GM19452 (cell line): ENCODE measurements at regions not wholly inside any gene's neighbourhood (a gene's known extent, or its start where the extent isn't known, plus 50 kb on each side); places are given as distances from the start of the nearest gene placed in this dataset.

ENCODE experiments used
- ATAC-seq: cut with Tn5 transposase; IDR thresholded peaks from one replicate; pipeline ENCODE4 v1.9.1; 2021; ENCODE audit not compliant: unreplicated experiment

DNA sequence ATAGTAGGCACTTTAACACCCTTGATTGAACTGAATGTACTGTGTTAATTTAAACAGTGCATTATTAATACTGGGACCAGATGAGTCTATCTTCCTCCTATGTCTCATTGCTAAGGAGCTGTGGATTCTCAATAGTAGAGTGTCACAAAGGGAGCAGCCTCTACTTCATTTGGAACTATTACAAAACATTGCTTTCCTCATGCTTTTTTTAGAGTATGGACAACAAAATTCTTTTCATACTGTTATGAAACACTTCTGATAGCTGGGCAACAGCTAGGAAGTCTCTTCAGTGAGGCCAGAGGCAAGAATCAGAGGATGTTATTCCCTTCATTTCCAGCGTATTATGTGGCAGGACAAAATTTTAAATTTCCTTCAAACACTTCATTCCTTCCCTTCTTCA, 160.8 kb downstream of the FBXO8 start:
- ATAC-seq = no peak

DNA sequence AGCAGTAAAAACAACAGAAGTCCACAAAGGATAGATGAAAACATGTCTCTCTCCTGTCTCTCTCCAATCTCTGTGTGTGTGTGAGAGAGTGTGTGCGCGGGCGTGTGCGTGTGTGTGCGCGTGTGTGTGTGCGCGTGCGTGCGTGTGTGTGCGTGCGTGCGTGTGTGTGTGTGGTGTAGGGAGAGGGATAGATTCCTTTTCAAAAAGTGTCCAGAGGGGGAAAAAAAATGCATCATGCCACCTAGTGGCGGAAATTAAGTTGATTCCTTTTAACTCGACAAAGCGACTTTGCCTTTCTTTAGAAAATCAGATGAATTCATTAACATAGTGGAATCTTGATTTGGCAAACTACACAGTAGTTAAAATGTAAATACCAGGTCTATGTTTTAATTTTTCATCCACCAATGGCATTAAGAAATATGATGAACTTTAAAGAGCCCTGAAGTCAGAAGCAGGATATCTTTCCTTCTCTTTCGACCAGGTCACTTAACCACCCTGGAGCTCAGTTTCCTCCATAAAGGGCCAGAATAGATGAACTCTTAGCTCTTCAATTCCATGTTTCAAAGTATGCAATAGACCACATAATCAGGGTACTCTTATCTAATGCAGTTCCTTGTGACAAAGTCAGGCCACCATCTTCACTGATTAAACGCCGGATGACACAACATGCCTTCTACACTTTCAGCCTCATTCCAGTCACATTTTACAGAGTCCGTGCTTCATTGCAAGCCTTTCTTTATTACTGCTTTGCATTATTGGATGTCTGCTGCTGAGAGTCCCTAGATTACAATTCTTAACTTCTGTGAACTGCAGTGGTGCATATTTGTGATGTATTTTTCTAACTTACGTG, 162.8 kb downstream of the FBXO8 start:
- ATAC-seq = no peak

DNA sequence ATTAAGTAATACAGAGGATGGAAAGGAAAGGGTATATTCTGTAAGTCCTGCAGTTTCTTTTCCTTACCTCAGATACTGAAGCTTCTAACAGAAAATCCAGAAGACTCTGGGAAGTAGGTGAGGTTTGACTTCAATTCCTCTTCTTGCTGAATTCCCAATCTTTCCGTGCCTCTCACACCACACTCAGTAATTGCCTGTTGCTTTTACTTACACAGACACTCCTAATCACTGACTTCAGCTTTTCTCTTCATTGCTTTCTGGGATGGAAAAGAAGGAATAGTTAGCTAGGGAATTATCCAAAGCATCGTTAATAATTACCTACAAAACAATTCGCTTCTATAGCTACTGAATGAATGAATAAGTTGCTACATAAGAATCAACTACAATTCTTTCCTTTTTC, 163.6 kb downstream of the FBXO8 start:
- ATAC-seq = no peak

DNA sequence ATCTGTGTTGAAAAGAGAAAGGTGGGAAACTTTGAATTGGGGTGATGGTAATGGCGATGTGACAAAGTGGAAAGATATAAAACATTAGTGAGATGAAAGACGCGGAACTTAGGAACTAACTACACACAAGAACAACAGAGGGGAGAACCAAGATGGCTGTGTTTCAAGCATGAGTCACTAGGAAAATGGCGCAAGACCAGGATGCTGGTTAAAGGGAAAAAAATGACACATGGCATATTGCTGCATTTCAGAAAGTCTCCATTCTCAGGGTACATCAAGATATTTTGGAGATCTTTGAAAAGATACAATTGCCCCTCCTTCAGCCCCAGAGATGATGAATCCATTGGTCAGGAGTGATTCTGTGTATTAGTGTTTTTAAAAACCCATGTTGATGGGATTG, 164.4 kb downstream of the FBXO8 start:
- no peak for ATAC-seq

DNA sequence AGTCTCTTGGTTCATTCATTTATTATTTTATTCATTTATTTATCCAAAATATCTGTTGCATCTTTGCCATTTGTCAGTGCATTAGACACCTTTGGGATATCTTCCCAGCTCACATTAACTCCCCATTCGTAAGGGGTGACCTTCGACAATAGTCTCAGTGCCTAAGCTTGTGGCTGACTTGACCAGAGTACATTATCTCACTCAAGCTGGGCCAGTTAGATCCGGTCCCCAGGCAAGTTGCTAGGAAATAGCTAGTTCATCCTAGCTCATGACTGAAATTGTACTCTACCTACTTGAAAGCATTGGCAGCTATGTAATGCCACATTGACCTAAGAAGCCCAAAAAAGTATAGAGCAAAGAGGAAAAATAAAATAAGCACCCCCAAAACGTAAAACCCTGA, 165.3 kb downstream of the FBXO8 start:
- no peak for ATAC-seq

DNA sequence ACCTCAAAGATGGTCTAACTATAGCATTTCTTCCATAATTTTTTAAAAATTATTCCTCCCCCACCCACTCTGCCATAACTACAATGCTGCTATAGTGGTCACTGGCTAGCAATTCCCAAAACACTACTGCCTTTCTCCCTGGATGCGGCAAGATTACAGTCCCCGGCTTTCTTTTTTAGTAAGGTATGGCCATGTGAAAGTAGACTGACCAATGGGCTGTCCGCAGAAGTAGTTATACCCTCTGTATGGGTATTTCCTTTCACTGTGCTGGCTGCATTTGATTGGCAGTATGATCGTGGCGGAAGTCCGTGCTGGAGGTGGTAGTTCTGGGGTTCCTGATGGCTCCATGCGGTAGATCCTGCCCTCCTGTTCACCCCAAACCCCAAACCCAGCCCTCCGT, 166.0 kb downstream of the FBXO8 start:
- no peak for ATAC-seq

DNA sequence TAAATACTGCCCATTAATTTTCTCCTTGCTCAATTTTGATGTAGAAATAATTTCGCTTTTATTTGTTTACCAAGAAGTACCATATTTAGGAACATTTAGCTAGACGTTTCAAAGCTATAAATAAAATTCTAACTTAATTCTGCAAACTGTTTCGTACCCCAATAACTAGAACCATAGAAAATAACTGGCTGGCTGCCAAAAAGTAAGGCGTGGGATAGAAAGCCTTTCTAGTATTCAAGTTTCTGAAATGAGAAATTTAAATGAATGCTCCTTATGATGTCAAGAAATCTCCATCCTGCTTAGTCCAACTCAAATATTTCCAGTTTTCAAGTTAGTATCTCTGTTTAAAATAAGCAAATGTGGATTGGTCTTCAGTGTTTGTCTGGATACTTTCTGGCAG, 167.4 kb downstream of the FBXO8 start:
- ATAC-seq = no peak

DNA sequence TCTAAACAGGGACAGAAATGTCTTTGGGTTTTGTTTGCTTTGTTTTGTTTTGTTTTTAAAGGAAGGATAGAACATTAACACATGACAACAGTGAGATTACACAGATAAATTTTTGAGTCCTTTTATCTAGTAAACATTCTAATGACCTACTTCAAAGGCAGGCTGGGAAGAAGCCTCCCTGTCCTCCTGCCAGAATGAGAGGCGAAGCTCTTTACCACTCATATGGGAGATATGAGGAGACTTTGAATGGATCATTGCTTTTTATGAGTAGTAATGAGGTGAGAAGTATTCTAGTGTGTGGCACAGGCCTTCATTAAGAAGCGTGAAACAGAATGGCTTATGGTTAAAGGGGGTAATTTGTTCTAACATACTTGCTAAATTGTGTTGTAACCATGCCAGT, 172.0 kb downstream of the FBXO8 start:
- ATAC-seq = no peak

DNA sequence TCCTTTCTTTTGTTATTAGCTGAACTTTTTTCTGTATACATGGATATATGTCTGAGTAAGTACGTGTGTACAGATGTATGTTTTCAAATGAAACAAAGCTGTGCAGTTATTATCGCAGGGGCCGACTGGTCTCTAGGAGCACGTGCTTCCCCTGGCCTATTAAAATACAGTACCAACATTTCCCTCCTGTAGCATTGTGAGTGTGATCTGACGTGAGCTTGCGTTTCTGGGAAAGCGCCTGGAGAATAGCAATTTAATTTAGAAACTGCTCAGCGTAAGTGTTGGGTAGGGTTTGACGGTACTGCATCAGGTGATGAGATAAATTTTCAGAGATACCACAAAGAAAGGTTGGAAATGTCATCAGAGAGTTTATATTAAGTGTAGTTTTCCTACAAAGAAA, 173.3 kb downstream of the FBXO8 start:
- no peak for ATAC-seq

DNA sequence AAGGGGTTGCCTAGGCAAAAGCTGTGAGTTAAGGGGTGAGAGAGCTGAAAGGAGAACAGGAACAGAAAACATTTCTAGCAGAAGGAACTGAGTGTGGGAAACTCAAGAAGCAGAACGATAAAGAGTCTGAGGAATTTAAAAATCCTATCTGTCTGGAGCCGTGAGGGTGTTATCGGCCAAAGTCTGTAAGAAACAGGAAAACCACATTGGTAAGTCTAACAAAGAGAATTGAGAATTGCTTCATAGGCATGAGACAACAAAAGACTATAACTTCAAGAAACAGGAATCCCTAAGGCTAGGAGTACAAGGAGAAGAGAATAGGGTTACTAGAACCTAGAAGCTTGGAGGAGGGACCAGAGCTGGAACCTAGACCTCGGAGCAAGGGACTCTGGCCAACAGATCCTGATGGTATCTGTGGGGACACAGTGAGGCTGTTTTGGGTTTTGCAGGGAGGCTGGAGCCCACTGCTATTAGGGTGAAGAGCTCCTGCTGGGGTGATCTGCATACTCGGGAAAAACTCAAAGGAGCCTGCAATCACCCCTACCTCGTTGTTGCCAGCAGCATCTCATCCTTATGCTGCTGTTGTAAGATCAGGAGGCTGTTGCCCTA, 175.6 kb downstream of the FBXO8 start:
- ATAC-seq = no peak

DNA sequence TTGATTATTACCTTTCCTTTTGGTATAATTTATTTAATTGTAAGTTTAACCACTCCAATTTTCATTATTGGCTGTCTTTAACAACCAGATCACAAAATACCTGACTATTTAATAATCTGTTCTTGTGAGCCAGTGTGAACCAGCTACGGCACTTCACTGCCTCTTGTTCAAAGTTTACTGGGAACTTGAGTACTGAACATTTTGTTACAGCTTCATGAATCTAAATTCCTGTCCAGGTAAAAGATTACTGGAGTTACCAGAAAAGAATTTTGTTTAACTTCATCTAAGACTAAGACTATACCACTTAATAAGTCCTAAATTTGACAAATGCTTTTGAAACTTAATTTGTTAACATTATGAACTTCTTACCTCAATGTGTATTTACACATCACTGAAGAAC, 178.3 kb downstream of the FBXO8 start:
- no peak for ATAC-seq

DNA sequence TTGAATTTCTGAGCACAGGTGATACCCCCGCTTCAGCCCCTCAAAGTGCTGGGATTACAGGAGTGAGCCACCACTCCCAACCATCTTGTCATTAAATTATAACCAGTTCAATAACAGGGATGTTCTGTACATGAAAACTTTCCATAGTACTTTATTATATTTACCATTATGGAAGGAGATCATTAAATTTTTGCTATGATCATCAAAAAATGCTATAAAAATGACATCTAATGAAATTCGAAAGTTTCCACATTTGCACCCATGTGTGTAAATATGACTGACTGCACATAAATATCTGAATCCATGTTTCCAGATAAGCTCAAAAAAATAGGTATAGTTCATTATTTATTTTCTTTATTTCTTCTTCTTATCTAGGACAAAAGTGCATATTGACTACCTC, 182.6 kb downstream of the FBXO8 start:
- no peak for ATAC-seq

DNA sequence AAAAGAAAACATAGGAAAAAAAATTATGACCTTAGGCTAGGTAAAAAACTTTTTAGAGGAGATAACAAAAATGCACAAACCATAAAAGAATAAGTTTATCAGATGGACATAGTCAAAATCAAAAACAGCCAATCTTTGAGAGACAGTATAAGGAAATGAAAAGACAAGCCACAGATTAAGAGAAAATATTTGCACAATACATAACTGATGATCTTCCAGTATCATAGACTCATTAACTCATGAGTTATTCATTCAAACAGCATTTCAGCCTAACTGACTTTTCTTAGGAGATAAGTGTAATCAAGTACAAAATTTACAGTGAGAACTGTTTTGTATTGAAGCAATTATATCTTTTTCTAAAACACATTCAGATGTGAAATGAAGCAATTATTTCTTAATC, 183.8 kb downstream of the FBXO8 start:
- ATAC-seq = no peak

DNA sequence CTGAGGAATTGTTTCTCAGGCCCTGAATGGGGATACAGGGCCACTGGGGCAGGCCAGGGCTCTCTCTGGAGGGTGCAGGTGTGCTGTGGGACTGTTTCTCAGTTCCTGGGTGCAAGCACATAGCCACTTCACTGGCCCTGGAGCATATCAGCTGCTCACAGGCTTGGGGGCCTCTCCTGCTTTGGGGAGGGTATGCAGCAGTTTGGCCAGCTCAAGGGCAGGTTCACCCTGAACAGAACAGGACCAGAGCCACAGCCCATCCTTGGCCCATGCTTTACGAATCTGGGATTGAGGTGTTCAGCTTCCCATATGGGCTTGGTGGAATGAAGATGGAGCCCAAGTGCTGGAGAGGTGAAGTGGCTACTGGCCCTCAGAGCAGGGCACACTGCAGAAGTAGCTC, 186.5 kb downstream of the FBXO8 start:
- no peak for ATAC-seq

DNA sequence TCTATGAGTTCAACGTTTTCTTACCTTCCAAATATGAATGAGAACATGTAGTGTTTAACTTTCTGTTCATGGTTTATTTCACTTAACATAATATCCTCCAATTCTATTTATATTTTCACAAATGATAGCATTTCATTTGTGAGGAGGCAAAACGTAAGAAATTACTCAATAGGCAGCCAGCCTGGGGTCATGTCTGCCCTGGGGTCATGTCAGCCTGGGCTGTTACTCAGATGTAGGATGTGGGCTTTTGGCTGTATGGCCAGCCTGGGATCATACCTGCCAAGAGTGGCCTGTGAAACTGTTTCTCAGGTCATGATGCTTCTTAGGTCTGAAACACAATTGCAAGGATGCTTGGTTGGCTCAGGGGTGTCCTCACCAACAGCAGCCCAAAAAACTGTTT, 187.0 kb downstream of the FBXO8 start:
- ATAC-seq = no peak

DNA sequence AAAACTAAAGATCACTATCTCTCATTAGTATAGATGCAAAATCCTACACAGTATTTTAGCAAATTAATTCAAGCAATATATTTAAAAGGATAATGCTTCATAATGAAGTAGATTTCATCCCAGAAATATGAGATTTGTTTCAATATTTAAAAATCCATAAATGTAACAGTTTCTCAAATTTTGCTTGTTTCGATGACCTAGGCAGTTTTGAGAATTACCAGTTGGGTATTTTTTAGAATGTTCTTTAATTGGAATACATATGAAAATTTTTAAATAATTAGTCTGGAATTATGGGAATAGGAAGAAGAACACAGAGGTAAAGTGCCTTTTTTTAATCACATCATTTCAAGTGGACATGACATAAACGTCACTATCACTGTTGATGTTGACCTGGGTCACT, 192.3 kb downstream of the FBXO8 start:
- no peak for ATAC-seq

DNA sequence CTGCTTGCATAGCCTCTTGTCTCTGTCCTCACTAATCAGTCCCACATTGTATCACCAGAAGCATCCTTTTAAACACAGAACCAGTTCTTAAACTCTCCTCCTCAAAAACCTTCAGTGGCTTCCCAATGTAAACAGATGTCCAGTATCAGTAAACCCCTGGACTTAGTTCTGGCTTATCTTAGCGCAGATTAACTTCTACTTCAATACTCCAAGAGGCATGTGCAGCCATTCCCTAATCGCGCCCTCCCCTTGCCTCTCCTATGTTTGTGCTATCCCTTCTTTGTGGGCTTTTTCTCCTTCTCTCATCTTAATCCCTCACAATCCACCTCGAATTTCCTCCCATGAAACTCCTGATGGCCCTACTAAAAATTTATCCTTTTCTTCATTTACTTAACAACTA, 193.8 kb downstream of the FBXO8 start:
- no peak for ATAC-seq

DNA sequence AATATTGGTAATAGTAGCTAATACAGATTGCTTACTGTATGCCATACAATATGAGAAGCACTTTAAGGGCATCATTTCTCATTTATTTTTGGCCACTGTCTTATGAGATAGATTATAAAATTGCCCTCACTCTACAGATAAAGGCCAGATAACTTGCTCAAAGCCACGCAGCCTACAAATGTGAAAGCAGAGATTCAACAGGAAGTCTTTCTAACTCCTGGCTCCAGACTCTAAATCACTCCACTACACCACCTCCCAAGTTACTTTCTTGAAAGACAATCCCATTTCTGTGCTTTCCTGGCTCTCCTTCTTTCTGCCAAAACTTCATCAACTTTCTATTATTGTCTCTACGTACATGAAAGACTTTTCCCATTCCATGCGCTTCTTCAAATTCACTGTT, 194.7 kb downstream of the FBXO8 start:
- ATAC-seq = no peak

DNA sequence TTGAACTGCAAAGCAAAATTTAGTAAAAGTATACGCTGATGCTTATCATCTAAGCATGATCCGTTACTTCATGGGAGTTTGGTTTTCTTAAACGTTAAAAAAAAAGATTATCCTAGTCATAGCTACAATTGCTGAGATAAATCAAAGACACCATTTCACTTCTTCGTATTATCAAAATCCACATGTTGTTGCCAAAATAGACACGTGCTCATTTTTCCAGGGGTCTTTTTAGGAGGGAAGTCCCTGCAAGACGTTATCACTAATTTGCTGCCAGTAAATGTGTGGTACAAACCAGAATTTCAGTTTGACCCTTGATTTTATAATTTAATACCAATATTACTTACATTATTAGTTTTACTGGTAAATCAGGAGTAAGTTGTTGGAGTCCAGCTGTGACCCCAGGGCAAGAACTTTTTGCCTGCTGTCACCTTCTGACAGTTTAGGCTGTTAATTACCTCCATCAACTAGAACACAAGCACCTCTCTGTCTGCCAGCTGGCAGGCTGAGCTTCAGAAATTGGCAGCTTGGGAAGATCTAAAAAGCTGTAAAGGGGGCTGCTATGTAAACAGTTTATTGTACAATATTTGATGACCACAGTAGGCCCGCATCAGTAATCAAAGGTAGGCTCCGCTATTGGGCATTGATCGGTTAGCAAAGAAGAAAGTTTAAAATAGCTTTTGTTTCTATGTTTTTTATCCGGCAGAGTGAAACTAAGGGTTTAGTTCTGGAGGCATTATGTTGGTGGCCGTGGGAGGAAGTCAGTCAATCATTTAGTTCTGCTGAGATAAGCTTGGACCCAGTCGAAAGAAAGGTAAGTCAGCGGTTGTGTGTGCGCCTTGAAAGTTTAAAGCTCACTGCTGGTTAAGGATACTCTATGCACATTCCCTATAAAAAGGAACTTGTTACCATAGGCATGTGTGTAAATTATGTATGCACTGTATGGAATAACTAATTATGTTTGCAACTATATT, 196.4 kb downstream of the FBXO8 start:
- ATAC-seq = no peak

DNA sequence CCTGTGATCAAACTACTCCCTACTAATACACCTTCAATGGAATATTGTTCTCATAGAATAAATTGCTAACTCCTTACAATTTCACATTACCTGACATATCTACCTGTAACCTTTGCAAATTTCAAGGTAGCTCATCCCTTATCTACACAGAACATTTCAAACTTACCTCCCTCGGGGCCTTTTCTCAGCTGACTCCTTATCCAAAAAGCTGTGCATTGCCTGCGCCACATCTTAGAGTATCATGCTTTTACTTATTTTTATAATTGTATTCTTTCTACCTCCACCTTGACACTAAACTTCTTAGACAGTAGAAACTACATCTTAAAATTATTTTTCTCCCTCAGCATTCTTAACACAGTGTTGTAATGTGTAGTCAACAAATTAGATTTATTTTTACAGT, 198.5 kb downstream of the FBXO8 start:
- ATAC-seq = no peak

DNA sequence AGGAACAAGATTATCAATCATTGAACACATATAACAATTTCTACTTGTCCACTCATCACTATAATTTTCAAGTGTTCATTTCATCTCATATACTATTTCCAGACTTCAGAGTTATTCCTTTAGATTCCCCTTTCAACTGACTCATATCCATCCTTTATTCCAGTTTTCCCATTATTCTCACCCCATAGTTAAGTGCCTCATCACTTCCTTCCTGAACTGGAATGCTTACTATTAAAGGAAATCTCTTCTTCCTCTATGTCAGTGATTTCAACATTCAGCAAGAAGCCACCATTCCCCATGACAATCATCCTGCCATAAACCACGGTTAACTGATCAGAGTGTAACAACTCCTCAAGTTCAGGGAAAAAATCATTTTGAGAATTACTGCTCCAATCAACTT, 198.9 kb downstream of the FBXO8 start:
- ATAC-seq = no peak

DNA sequence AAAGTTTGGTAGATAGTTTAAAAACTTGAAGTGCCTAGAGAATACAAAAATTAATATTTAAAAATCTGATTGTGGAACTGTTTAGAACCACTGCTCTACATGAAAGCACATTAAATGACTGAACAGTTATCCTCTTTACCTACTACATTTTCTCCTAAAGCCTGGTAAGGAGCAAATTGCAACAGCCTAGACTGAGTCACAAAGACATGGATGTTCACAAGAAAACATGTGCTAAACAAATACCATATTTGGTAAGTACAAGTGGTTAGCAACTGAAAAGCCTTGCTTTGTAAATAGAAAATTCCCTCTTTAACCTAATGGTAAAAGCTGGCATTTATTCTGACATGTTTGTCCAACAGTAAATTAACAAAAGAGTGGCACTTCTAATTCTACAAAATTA, 203.1 kb downstream of the FBXO8 start:
- ATAC-seq = no peak
